GM20431 (cell line): ENCODE measurements at regions not wholly inside any gene's neighbourhood (a gene's known extent, or its start where the extent isn't known, plus 50 kb on each side); places are given as distances from the start of the nearest gene placed in this dataset.

Experiments
- in situ Hi-C: fragments of 300-500 bp; cut with MseI, MboI; formaldehyde crosslinking; loops from one replicate; pipeline ENCODE4 v1.15.0; 2020; ENCODE audit warnings: low sequenced_read_pairs; ENCODE audit not compliant: unreplicated experiment

DNA sequence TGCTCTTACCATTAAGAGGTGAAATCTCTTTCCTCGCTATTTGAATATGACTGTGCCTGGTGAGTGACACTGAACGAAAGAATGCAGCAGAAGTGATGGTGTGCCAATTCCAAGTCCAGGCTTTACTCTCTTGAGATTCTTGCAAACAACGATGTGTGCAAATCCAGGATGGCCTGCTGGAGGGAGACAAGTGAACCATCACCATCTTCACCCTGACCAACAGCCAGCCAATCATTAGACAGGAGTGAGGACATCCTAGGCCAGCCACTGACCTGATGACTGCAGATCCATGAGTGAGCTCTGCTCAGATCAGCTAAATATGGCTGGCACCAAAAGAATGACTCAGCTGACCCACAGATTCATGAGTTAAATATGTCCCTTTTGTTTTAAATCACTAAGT lies 878.0 kb downstream of the PDCD6IP start:
- in situ Hi-C loops, result loop anchor here (25.0 kb wide), 1 partner anchor 789 kb away; no protein-coding TSS in a partner anchor

DNA sequence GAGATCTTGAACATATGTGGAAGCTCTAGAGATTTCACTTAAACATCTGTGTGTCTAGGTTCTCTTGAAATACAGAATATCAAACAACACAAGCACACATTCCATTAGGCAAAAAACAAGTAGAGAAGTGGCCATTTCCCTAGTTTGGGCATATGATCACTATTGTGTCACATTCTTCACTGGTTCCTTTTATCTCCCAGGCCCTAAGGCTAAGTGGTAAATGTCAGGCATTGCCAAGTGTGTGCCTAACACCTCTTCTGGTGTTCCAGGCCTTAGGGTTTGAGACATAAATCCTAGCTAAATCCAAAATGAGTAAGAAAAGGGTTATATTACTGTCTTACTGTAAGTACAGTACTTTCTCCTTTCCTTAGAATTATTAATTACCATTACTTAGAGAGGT lies 880.1 kb downstream of the PDCD6IP start:
- in situ Hi-C loops, result loop anchor here (25.0 kb wide), 1 partner anchor 791 kb away; no protein-coding TSS in a partner anchor

DNA sequence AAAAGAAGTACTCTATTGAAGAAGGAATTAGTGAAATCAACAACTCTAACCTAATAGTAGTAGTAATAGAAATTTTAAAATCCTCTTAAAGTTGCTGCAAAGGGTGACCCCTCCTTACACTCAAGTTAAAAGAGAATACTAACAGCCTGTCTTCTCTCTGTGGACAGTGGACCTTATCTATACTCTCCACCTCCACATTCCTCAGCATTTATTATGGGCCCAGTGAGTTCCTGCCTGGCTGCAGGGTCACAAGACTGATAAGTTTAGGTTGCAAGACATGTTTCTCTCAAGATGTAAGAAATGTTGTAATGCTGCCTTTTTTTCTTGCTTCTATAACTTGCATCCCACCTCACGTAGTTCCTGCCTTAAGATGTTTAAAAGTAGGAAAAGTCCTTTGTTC lies 880.6 kb downstream of the PDCD6IP start:
- in situ Hi-C loops, result loop anchor here (25.0 kb wide), 1 partner anchor 792 kb away; no protein-coding TSS in a partner anchor

DNA sequence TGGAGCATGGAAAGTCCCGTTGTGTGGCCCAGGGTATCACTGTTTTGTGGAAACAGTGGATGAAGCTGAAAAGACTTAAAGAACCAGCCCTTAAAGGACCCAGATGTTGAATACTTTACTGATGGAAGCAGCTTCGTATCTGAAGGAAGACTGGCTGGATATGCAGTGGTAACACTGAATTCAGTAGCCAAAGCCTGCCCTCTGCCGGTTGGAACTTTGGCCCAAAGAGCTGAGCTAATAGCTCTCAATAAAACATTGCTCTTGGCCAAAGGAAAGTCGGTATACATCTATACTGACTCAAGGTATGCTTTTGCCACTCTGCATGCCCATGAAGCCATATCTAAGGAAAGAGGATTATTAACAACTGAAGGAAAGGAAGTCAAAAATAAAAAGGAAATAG lies 885.4 kb downstream of the PDCD6IP start:
- in situ Hi-C loops, result loop anchor here (25.0 kb wide), 1 partner anchor 797 kb away; no protein-coding TSS in a partner anchor

DNA sequence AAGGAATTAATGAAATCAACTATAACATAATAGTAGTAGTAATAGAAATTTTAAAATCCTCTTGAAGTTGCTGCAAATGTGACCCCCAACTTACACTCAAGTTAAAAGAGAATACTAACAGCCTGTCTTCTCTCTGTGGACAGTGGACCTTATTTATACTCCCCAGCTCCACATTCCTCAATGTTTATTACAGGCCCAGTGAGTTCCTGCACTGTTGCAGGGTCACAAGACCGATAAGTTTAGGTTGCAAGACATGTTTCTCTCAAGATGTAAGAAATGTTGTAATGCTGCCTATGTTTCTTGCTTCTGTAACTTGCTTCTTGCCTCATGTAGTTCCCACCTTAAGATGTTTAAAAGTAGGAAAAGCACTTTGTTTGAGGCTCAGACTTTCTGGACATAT lies 888.1 kb downstream of the PDCD6IP start:
- in situ Hi-C loops, result loop anchor here (25.0 kb wide), 1 partner anchor 799 kb away; no protein-coding TSS in a partner anchor

DNA sequence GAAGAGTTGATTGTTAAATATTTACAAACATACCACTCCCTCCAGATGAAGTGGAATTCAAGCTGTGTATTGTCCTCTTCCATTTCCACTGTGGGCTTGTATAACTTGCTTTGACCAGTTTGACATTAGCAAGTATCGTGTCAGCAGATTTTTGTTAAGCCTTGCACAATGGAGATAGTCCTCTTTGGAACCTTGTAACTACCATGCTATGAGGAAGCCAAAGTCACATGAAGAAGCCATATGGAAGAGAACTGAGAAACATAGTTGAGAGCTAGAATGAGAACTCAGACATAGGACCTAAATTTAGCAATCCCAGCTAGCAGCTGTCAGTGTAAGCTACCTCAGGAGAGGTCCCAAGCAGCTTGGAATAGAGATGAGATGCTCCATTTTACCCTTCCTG lies 889.2 kb downstream of the PDCD6IP start:
- in situ Hi-C loops, result loop anchor here (25.0 kb wide), 1 partner anchor 800 kb away; no protein-coding TSS in a partner anchor

DNA sequence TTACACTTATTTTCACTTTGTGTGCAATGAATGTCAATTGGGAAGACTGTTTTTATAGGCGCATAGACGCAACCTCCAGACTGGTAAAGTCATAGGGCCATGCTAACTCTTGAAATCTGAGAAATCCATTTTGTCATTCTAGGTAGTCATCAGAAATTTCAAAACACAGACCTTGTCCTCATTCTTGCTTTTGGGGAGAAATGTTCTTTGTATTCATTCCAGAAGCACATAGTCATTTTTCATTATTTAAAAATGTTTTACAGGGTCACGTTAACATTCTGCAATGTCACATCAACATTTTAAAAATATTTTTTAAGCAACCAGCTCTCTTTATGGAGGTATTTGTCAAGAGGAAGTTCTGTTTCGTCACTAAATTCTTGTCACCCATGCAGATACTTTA lies 898.4 kb downstream of the PDCD6IP start:
- in situ Hi-C loops, result loop anchor here (25.0 kb wide), 1 partner anchor 810 kb away; no protein-coding TSS in a partner anchor

DNA sequence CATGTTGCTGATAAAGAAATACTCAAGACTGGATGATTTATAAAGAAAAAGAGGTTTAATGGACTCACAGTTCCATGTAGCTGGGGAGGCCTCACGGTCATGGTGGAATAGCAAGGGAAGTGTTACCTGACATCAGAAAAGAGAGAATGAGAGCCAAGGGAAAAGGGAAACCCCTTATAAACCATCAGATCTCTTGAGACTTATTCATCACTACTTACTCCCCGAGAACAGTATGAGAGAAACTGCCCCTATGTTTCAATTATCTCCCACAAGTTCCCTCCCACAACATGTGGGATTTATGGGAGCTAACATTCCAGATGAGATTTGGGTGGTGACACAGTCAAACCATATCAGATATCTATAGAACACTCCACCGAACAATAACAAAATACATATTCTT lies 904.6 kb downstream of the PDCD6IP start:
- in situ Hi-C loops, result no loop called here

DNA sequence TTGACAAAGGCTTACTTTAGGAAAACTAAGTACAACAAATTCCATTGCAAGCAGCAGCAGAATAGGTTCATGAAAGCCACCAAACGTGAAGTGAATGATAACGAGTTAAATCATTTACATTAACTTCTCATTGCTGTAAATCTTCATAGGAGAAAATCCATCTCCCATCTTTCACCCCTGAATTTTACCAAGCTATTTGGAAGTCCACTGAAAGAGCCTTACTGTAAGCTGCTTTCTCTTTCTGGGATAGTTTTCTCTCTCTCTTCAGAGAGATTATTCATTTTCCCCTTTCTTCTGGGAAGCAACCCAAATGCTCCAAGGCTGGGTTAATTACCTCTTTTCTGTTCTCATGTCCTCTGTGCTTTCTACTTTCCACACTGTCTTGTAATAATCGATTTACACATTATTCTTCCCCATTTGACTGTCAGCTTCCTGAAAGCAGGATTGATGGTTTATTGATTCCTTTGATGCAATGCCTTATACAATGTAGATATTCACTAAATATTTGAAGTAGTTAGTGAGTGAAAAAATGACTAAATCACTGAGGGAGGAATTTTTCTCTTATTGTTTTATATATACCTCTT lies 914.3 kb upstream of the ARPP21 start:
- in situ Hi-C loops, result no loop called here

DNA sequence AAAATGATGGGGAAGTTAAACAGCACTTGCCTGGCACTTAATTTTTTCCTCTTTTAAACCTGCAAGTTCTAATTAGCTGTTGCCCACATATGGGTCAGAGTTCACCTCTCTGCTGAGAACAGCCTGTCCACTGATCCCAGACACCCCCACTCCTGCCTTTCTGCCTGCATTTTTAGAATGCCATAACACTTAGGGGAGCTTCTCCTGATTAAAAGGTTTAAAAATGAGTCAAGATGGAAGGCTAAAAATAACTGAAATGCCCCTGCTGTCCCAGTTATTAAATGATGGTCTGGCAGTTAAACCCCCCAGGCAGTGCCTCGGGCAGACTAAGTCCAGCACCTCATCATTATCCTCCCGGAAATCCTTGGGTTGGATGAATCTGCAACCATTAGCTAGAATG lies 913.6 kb upstream of the ARPP21 start:
- in situ Hi-C loops, result no loop called here

DNA sequence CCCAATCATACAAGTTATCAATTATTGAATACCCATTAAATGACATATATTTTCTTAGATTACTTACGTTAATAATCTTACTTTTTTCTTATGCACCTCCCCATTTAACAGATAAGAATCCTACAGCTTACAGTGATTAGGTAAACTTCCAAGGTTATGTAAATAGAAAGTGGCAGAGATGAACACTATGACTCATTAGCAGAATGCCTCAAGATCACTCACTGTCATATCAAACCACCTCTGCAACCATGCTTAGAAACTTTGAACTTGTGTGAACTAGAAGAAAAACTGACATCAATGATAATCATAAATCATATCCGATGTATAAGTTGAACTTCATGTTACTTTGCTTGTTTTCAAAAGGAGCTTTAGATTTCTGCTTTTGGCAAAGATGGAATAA lies 911.6 kb upstream of the ARPP21 start:
- in situ Hi-C loops, result no loop called here

DNA sequence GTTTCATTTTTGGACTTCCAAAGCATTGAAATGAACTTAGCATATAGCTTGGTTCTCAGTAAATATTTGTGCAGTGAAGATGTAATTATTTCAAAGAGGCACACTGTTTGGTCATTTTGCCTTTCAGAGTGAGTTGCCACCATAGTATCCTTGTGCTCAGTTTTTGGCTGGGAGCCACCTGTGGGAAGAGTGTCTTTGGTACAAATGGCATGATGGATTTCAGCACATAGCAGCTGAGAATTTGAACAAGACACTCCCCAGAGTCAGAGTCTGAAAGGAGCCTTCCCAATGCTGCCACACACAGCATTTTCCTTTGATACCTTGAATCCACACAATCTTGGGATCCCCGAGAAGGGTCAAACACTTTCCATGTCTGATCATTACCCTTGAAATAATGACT lies 897.2 kb upstream of the ARPP21 start:
- in situ Hi-C loops, result no loop called here

DNA sequence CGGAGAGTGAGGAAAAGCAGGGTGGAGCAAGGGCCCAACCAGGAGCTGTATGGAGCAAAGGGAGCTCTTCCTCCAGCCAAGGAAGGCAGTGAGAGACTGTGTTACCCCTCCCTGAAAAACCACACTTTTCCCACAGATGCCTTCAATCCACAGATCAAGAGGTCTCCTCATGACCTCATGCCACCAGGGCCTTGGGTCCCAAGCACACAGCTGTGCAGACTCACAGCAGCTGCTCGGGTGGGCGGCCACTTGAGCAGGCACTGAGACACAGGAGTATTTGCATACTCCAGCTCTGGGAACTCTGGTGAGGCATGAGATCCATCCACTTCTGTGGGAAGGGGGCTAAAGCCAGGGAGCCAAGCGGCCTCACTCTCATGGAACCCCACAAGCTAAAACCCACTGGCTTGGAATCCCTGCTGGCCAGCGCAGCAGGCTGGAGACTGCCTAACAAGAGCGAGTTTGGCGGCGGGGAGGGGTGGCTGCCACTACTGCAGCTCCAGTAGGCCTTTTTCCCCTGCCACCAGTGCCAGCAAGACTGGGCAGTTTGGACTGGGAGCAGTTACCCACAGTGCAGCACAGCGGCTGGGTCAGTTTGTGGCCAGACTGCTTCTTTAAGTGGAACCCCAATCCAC lies 880.6 kb upstream of the ARPP21 start:
- in situ Hi-C loops, result no loop called here

DNA sequence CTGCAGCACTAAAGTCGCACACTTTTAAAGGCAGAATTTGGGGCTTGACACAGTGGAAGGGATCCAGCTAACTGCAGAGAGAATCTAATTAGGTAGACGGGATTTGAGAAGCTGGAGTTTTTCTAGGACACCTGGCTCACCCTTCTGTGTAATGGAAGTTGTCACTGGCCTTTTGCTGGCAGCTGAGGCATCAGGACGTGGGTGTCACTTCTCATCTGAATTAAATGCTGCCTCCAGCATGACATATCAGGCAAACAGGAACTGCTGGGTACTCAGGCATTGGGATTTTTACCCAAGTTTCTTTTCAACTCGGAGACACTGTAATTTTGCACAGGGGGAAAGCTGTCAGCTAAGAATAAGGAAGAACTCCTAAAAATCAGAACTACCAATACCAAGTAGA lies 861.9 kb upstream of the ARPP21 start:
- in situ Hi-C loops, result no loop called here

DNA sequence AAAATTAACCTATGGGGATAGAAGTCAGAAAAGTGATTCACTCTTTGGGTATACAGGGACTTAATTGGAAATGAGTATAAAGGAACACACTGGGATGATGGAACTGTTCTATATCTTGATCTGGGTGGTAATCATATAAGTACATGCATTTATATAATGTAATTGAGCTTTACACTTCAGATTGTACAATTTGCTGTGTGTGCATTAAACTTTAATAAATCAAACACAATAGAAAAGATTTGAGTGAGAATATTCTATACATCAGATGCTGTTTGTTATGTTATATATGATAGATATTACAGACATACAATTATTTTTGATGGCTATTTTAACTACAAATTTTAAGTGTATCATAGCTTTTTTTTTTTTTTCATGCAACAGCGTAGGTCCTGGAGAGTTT lies 860.2 kb upstream of the ARPP21 start:
- in situ Hi-C loops, result no loop called here

DNA sequence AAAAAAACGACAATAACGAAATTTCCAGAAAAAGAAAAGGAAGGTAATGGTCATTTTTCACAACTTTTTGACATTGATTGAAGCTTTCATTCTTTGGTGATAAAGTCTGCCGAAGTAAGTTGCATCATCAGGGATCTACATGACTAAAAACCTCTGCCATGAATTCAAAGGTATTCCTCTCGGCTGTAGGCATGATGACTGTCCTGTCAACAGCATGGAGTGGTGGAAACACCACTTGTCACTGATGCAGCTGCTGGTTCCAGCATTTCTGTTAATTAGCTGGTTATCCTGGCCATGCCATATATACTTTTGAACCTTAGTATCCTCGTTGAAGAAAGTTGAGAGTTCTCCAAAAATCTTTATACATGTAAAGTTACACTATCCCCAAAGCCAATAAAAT lies 859.0 kb upstream of the ARPP21 start:
- in situ Hi-C loops, result no loop called here

DNA sequence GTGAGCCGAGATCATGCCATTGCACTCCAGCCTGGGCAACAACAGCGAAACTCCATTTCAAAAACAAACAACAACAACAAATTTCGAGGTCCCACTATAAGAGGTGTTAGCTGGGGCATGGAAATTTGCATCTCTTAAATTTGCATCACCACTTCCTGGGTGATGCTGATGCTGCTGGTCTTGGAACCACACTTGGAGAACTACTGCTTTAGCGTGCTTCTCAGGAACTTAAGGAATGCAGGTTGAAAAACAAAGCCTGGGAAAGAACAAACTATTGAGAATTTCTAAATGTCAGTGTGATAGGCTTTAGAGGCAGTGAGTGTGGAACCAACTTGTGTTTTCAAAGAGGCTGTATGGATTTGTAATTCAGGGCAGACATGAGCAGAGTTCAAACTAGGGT lies 858.4 kb upstream of the ARPP21 start:
- in situ Hi-C loops, result no loop called here

DNA sequence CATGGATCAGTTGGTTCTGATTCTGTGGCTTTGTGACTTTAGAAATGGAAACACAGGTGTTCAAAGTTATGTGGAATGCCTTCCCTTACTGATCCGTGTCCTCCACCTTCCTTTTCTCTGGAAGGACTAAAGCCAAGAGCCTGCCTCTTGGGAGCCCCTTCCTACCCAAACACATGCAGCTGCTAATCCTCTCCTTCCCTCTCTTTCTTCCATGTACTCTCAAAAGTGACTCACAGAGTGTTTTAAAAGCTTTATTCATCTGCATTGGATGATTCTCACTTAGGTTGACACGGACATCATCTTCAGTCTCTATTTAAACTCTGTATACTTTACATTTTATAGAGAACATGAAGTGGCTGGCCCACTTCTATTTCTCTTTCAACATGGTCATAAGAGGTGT lies 856.5 kb upstream of the ARPP21 start:
- in situ Hi-C loops, result no loop called here

DNA sequence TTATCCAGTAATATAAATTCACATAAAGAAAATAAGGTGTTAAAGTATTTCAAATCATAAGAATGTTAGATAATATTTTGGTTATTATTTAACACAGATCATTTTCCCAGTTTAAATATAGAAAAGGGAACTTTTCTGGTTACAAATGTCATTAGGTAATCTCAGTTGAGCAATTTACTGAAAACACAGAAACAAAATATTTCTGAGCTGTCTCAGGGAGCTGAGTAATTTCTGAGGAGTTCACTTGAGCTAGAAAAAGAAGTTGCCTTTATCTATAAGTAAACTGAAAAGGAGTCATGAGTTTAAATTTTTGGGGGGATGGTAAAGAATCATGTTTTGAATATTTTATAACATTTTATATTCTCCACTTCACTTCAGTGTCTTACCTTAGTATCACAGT lies 855.4 kb upstream of the ARPP21 start:
- in situ Hi-C loops, result no loop called here

DNA sequence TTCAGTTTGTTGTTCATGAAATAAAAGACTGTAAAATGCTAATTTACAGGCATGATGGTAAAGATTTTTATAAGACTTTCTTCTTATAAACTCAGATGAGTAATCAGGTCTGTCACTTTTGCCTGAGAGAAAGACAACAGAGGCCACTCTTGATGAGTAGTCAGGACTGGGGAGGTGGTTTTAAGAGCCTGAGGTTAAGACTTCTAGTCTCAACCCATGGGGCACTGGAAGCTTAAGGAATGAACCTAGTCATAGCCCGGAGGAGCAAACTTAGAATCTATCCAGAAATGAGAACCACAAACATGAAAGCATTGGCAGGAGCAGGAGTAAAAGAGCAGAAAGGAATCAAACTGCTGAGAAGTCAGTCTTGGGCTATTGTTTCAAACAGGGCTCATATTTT lies 846.3 kb upstream of the ARPP21 start:
- in situ Hi-C loops, result no loop called here

DNA sequence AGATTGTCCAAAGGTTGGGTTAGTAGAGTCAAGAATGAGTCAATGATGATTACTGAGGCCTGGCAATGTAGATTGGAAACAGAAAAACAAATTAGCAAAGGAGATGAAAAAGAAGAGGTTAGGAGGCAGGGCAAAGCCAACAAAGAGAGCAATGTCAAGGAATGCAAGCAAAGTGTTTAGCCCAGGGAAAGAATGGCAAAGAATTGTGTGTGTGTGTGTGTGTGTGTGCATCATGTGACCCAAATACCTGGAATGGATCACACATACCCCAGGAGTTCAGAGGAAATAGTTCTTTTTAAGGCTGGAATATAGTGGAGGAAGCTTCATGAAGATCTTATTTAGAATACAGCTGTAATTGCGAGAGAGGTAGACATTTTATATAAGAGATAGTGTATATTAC lies 831.7 kb upstream of the ARPP21 start:
- in situ Hi-C loops, result no loop called here

DNA sequence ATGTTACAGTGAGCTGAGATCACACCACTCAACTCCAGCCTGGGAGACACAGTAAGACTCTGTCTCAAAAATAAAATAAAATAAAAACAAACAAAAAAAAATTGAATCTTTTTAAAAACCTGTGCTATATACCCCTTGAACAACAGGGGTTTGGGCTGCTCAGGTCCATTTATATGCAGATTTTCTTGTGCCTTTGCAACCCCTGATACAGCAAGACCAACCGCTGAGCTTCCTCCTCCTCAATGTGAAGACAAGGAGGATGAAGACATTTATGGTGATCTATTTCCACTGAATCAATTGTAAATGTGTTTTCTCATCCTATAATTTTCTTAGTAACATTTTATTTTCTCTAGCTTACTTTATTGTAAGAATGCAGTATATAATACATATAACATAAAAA lies 831.0 kb upstream of the ARPP21 start:
- in situ Hi-C loops, result no loop called here
